GM21528 (cell line): ENCODE measurements at regions not wholly inside any gene's neighbourhood (a gene's known extent, or its start where the extent isn't known, plus 50 kb on each side); places are given as distances from the start of the nearest gene placed in this dataset.

ENCODE experiments used
- ATAC-seq: cut with Tn5 transposase; IDR thresholded peaks from one replicate; pipeline ENCODE4 v1.9.1; 2021; ENCODE audit warnings: mild to moderate bottlenecking, moderate library complexity; ENCODE audit not compliant: unreplicated experiment, low FRiP score

DNA sequence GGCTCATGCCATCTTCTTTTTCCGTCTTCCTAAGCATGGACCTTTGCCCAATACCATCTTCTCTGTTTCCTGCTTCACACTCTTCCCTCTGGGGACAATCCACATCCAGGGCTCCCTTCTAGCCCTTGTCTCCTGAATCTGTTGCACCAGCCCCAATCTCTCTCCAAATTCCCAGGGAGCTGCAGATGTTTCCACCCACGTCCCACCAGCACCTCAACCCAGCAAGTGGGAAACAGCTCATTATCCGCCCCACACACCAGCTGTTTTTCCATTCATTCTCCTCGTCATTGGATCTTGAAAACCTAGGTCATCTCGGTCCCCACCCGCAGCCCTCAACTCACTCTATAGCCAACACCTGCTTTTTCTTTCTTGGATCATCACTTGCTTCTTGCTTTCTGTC is 185.0 kb upstream of the CDYL start:
- ATAC-seq = no peak

- no peak for ATAC-seq
Measured at GRCh38 chr6:4589295-4589694, 186.9 kb upstream of the CDYL start.

- ATAC-seq = no peak
Measured at GRCh38 chr6:4588581-4588980, 187.6 kb upstream of the CDYL start.

DNA sequence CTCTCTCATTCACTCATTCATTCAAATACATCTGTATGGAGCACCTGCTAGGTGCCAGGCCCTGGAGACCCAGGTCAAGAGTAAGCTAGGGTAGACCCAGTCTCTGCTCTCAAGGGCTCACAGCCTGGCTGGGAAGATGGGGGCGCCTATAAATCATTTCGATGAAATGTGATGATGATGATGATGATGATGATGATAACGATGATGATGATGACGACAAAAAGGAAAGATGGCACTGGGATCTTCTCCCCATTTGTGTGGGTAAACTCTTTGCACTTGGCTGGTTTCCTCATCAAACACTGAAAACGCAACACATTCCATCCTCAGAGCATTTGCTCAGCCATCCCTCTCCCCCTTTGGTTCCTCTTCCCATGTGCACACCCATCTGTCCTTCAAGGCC is 188.0 kb upstream of the CDYL start:
- no peak for ATAC-seq

- ATAC-seq = no peak
Measured at GRCh38 chr6:4587171-4587570, 189.0 kb upstream of the CDYL start.

GRCh38 chr6:4586469-4586859 is 189.7 kb upstream of the CDYL start:
- no peak for ATAC-seq

DNA sequence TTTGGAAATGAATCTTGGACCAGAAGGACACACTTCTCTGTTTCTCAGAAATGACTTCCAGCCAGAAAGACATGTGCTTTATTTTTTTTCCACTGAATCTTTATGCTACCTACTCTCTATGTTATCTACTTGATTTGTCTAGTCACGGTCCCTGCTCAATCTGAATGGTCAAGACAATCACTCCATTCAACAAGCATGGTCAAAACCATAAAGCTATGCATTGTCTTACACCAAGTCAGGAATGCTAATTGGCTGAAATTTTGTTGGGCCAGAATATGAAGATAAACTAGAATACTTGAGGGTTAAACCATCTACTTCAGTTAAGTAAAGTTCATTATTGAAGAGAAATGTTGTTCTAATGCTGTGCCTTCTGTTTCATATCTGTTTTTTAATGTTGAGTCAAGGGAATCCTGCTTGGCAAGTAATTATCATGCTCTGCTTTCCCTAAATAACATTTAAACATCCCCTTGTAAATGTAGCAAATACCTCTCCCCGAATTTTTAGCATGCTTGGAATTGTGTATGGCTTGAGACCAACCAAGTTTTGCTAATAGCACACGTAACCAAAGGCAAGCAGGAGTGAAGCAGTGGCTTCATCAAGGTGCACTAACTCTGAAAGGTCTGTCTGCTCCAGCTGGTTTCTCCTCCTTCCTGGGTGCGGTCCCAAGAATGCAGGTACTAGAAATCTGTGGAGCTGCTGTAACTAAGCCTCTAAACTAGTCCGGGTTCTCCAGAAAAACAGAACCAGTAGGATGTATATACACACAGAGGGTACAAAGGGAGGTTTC is 190.3 kb upstream of the CDYL start:
- no peak for ATAC-seq

GRCh38 chr6:4584801-4585200 is 191.4 kb upstream of the CDYL start:
- ATAC-seq = no peak

GRCh38 chr6:4582506-4583417 is 193.4 kb upstream of the CDYL start:
- ATAC-seq = no peak

DNA sequence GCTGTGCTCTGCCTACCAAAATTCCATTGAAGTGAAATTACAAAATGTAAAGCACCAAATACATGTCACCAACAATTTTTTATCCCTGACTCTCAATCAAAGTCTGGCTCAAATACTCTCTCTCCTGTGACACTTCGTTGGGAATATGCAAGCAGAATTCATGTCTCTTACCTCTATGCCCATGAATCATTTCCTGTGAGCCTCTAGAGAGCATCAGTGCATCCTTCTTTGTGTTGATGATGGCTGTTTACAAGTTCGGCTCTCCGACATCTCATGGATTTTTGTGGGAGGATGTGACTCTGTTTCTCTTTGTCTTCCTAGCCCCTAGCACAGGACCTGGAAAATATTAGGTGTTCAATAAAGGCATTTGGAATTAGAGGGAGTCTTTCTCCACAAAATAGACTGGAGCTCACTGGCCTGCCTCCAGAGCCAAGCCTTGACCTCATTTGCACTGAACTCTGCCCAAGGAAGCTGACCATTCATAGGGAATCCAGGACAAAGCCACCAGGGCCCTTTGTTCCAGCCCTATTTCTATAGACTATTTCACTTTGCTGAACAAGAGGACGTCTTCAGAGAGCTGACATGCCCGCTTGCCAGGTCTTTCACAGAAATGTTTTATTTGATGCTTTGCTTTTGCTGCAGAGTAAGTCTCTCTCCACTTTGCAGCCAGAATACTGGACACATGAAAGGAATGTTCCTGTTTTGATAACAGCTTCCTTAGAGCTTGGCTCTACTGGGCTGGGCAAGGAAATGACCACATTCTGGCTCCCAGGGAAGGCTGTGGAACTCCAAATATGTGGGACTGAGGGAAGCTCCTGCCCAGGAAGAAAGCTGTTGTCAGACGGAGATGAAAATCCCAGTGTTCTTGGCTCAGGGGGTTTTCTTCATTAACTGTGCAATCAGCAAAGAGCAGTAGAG is 194.5 kb upstream of the CDYL start:
- ATAC-seq = no peak

- ATAC-seq = no peak
Measured at GRCh38 chr6:4580361-4580760, 195.8 kb upstream of the CDYL start.

- ATAC-seq = no peak
Measured at GRCh38 chr6:4577406-4577805, 198.8 kb upstream of the CDYL start.

DNA sequence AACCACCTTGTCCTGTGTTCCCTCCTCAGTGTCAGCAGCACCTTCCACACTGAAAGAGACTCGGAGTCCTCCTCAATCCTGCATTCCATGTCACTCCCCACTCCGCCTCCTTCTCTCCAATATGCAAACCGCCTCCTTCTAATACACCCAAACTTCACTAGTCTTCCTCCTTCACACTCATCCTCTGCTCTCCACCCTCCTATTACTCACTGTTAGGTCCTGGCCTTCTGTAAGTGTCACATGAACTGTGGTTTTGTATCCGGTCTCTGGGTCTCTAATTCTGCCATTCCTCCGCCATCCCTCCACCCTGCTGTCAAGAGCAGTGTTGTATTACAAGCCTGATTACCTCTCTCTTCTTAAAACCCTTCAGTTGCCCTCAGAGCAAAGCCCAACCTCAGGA is 200.5 kb upstream of the CDYL start:
- ATAC-seq = no peak

GRCh38 chr6:4574007-4574406 is 202.2 kb upstream of the CDYL start:
- ATAC-seq = no peak

DNA sequence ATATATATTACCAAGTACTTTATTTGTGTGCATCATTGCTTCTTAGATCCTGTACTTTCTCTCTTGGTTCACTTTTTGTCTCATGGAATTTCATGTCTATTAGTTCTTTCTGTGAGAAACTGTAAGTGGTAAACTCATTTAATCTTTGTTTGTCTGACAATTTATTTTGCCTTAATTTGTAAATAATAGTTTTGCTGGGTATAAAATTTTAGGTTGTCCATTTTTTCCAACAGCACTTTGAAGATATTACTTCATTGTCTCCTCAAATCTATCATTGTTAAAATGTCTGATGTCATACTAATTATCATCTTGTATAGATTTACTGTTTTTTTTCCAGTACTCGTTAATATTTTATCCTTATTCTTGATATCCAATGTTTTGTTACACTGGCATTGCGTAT is 205.2 kb upstream of the CDYL start:
- no peak for ATAC-seq

- no peak for ATAC-seq
Measured at GRCh38 chr6:4568138-4568537, 208.1 kb upstream of the CDYL start.

DNA sequence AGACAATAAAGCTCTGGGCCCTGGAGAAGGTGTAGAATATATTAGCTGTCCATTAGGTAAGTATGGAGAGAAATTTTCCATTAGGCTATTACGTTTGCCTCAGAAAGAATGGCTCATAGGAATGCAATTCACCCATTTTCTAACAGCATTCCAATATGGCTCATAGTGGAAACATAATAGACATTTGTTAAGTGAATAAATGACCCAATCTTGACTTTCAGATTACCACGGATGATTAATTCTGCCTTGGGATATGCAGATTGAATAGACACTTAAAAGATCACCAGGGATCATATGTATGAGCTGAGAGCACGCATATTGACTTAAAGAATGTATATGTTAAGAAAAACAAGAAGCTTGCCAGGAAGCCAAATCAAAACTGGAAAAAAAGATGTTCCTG is 209.1 kb upstream of the CDYL start:
- ATAC-seq = no peak

DNA sequence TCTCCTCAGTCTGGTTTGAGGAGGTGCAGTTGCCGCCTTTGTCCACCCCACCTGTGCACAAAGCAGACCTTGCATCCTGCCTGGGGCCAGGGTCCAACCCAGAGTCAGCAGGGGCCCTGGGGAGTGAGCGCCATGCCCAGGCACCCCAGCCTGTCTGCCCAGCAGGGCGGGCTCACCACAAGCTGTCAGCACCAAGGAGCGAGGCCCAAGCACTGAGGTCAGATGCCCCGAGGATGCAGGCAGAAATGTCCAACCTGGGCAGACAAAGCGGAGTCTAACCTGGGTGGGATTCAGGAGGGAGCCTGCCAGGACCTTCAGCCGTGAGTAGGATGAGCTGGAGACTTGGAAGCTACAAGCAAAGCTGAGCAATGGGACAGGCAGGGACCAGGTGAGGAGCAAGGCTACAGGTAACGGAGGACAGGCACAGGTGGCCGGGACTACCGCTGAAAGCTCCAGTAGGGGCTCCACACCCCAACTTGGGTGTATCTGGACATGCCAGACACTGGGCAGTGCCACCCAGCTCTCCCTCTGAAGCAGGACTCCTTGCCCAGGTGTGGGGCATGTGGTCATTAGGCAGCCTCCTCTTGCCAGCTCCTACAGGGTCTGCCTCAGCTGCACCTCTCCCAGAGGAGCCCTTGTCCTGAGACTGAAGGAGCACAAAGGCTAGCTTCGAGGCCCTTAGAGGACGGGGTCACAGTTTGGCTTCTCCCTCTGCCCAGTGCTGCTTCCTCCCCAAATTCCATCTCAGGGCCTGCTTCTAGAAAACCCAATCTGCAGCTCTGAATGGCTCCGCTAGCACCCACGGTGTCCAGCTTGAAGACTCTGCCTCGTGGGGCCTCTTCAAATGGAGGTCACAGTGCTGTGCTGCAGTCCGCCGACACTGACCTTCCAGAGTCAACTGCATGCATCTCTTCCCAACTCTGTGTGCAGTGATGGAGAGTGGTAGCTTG is 210.6 kb upstream of the CDYL start:
- ATAC-seq = no peak

- no peak for ATAC-seq
Measured at GRCh38 chr6:4564801-4565271, 211.4 kb upstream of the CDYL start.

DNA sequence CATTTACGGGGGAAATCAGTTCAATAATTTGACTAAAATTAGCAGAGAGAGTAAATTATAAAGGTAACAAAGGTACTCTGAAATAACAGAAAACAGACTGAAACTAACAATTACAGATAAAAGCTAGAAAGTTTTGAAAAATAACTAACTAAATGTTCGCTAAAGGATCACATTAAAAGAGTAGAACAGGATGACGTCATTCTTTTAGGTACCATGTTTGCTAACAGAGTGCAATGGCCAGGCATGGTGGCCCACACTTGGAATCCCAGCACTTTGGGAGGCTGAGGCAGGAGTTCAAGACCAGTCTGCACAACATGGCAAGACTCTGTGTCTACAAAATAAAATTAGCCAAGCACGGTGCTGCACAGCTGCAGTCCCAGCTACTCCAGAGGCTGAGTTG is 212.3 kb upstream of the CDYL start:
- ATAC-seq = no peak
